Epithelial cell of proximal tubule (primary cell): ENCODE measurements at regions not wholly inside any gene's neighbourhood (a gene's known extent, or its start where the extent isn't known, plus 50 kb on each side); places are given as distances from the start of the nearest gene placed in this dataset.

ENCODE experiments used
- DNase-seq: peaks from one replicate; pipeline ENCODE4 v3.0.0-alpha.2; 2011; ENCODE audit warnings: low read depth
- H3K4me3 ChIP-seq: 2 replicates; pipeline ENCODE4 v1.5.1; 2011; ENCODE audit warnings: low read depth, mild to moderate bottlenecking, low read length
- CTCF ChIP-seq: conservative IDR thresholded peaks from 2 replicates; pipeline ENCODE4 v1.5.1; 2012; ENCODE audit warnings: low read depth, mild to moderate bottlenecking, low read length

DNA sequence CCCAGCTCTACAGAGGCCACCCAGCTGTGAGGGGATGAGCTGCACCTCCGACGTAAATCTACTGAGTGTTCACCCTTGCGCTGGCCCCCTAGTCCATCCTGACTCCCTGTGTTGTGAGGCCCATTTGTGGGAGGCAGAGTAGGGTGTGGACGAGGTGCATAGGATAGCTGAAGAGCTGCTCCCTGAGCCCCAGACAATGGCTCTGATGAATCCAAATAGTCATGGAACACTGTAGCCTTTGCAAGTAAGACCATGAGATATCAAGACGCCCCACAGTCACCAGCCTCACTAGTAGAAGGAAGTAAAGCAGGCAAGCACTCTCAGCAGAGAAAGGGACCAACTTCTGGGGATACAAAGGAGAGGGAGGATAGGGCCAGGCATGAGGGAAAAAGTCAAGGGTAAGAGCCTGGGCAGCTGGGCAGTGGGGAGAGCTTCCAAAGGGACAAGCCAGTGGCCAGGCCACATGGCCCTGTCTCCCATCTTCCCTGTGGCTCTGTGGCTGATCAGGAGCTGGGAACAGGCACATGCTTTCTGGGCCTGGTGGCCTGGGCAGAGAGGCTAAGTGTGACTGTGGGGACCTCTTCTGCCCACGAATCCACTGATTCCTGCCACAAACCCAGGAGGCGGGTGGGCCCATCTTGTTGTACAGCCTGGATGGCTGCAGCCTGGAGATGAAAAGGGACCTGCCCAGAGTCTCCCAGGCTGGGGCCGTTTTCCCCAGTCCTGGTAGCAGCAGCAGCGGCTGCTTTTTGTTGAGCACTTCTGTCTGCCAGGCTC, 55.5 kb upstream of the EPS8L3 start:
- no peak overlapping the region for H3K4me3 ChIP-seq
- no peak for TF ChIP-seq CTCF
- DNase-seq, result no peak

GRCh38 chr1:109818271-109818987, 54.7 kb upstream of the EPS8L3 start:
- no peak overlapping the region for H3K4me3 ChIP-seq
- no peak for DNase-seq
- TF ChIP-seq CTCF, result no peak

GRCh38 chr1:109817881-109818270, 54.2 kb upstream of the EPS8L3 start:
- no peak for TF ChIP-seq CTCF
- H3K4me3 ChIP-seq, result no peak overlapping the region
- DNase-seq, result no peak

DNA sequence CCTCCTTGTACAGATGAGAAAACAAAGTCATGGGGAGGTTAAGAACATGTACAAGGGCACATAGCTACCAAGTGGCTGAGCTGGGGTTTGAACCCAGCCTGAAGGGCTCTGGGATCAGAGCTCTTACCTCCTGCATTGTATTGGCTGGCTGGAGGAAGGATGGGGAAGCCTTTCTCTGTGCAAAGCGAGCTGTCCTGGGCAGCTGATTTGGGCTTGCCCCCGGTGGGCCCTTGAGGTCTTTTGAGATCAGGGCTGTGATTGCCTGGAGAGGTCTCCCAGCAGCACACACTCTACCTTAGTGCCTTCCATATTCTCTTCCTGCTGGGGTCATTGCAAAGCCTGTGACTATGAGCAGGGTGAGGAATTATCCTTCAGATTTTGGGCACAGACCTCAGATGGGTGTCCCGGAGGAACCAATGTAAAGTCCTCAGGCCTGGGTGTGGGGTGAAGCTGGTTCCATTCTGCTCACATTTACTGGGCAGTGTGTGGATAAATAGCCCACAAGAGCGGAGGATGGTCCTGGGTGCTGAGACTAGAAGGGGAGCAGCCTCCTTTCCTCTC, 53.3 kb upstream of the EPS8L3 start:
- no peak for DNase-seq
- no peak for TF ChIP-seq CTCF
- no peak overlapping the region for H3K4me3 ChIP-seq

DNA sequence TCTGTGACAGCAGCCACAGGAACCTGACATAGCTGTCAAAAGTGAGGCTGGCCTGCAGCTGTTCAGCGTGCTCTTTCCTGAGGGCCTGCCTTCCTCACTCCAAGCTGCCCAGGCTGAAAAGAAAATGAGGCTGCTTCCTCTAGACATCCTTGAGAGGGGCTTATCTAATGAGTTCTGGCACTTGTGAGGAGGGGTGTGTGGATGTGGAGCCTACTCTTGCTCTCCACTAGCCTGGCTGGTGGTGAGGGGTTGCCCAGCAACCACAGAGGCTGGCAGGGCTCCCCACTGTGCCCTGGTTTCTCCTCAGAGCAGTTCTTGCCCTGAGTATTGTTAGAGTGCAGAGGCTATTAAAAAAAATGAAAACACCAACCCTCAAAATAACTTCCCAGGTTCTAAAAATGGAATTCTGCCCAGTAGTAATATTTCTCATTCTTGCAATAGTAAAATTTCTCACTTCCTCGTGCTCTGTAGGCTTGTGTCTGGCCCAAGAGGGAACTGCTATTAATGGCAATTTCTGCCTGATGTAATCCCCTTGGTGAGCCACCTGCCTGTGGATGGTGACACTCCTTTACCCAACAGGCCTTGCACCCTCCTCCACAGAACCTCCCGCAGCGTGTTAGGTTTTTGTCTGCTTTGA, 52.6 kb upstream of the EPS8L3 start:
- no peak overlapping the region for H3K4me3 ChIP-seq
- no peak for TF ChIP-seq CTCF
- no peak for DNase-seq

- H3K4me3 ChIP-seq, result no peak overlapping the region
- no peak for DNase-seq
- no peak for TF ChIP-seq CTCF
These were observed 52.1 kb upstream of the EPS8L3 start for GRCh38 chr1:109815809-109816174.
